NB4 (cell line): ENCODE measurements at regions not wholly inside any gene's neighbourhood (a gene's known extent, or its start where the extent isn't known, plus 50 kb on each side); places are given as distances from the start of the nearest gene placed in this dataset.

ENCODE experiments used
- DNase-seq: peaks from one replicate; pipeline ENCODE4 v3.0.0; 2010; ENCODE audit warnings: low read depth
- H3K4me3 ChIP-seq: one replicate; pipeline ENCODE4 v1.5.1; 2011; ENCODE audit warnings: mild to moderate bottlenecking, low read depth, low read length, moderate library complexity
- MAX ChIP-seq: IDR thresholded peaks from 2 replicates; pipeline ENCODE4 v1.6.1; 2011; ENCODE audit warnings: low read depth, low read length
- MYC ChIP-seq: IDR thresholded peaks from 2 replicates; pipeline ENCODE4 v1.6.1; 2011; ENCODE audit warnings: low read depth, low read length
- POLR2A ChIP-seq: IDR thresholded peaks from 2 replicates; pipeline ENCODE4 v1.6.1; 2011; ENCODE audit warnings: mild to moderate bottlenecking; ENCODE audit not compliant: insufficient read length; ENCODE audit errors: extremely low read depth
- TF ChIP-seq, protein P1 (sequence below): IDR thresholded peaks from one replicate; pipeline ENCODE4 v1.5.1; 2012; ENCODE audit warnings: low read depth, low read length

GRCh38 chr3:78141269-78141668, 1101.4 kb downstream of the ROBO2 start:
- H3K4me3 ChIP-seq = no peak overlapping the region
- no peak for DNase-seq
- no peak for TF ChIP-seq POLR2A
- no peak for TF ChIP-seq MYC
- no peak for TF ChIP-seq MAX
- TF ChIP-seq, protein P1, sequence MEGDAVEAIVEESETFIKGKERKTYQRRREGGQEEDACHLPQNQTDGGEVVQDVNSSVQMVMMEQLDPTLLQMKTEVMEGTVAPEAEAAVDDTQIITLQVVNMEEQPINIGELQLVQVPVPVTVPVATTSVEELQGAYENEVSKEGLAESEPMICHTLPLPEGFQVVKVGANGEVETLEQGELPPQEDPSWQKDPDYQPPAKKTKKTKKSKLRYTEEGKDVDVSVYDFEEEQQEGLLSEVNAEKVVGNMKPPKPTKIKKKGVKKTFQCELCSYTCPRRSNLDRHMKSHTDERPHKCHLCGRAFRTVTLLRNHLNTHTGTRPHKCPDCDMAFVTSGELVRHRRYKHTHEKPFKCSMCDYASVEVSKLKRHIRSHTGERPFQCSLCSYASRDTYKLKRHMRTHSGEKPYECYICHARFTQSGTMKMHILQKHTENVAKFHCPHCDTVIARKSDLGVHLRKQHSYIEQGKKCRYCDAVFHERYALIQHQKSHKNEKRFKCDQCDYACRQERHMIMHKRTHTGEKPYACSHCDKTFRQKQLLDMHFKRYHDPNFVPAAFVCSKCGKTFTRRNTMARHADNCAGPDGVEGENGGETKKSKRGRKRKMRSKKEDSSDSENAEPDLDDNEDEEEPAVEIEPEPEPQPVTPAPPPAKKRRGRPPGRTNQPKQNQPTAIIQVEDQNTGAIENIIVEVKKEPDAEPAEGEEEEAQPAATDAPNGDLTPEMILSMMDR = no peak

DNA sequence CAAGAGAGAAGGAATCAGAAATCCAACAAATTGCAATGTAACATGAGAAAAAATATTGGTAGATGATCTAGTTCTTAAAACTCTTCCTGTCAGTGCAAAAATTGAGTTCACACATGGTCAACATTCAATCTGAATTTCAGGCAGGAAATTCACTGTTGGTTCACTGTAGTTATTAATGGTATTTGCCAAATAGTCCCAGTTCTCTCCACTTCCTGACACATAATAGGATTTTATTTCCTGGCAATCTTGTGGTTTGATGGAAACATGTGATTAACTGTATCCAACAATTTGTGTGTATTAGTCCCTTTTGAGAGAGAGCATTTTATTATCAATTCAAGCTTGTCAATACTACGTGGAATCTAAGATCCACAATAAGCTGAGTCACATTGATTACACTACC, 1103.1 kb downstream of the ROBO2 start:
- DNase-seq = no peak
- H3K4me3 ChIP-seq = no peak overlapping the region
- TF ChIP-seq MAX (no peak), POLR2A (no peak)

- H3K4me3 ChIP-seq = no peak overlapping the region
- TF ChIP-seq, protein P1 = no peak
- no peak for TF ChIP-seq POLR2A
- no peak for TF ChIP-seq MYC
- no peak for TF ChIP-seq MAX
- no peak for DNase-seq
Observed at GRCh38 chr3:78148986-78149717, 1109.3 kb downstream of the ROBO2 start.

- no peak overlapping the region for H3K4me3 ChIP-seq
- DNase-seq = no peak
- TF ChIP-seq POLR2A (no peak), MAX (no peak), MYC (no peak)
- TF ChIP-seq, protein P1 = no peak
Observed at GRCh38 chr3:78153973-78154372, 1114.1 kb downstream of the ROBO2 start.

GRCh38 chr3:78154521-78155186, 1114.8 kb downstream of the ROBO2 start:
- no peak overlapping the region for H3K4me3 ChIP-seq
- DNase-seq = no peak
- TF ChIP-seq MAX = no peak
- TF ChIP-seq POLR2A = no peak
- TF ChIP-seq, protein P1 = no peak
- TF ChIP-seq MYC = no peak

DNA sequence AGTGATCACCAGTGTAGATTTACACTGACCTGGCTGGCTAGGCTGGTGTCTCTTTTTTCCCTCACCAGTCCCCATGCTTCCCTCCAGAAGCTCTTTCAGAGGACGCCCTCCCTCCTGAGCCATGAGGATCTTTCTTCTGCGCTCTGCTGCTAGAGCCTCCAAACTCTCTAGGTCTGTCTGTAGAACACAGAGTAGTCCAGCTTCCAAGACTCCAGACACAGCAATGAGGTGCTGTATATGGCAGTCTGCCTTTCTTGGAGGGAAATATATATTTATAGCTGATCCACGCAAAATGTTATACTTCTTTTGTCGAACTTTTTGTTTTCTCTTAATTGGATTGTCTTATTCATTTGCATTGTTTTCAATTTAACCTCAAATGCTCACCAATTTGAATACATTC, 1121.8 kb downstream of the ROBO2 start:
- DNase-seq = no peak
- H3K4me3 ChIP-seq = no peak overlapping the region
- TF ChIP-seq MAX = no peak
- no peak for TF ChIP-seq POLR2A
- TF ChIP-seq, protein P1 = no peak
- no peak for TF ChIP-seq MYC
